ENCODE measurements at regions not wholly inside any gene's neighbourhood (a gene's known extent, or its start where the extent isn't known, plus 50 kb on each side); places are given as distances from the start of the nearest gene placed in this dataset.
A peak's percentile ranks its signal among the peaks of the same experiment; 100 is the strongest.

GRCh38 chr5:175168882-175169507 is 275.0 kb downstream of the DRD1 start:
- DNase-seq (ENCODE audit: low spot score), result no peak

- no peak for DNase-seq (ENCODE audit: low spot score)
These were observed 278.0 kb downstream of the DRD1 start for GRCh38 chr5:175166026-175166425.

- DNase-seq (ENCODE audit: low spot score), result no peak
These were observed 280.3 kb downstream of the DRD1 start for GRCh38 chr5:175163586-175164275.

GRCh38 chr5:175162036-175162435 is 281.9 kb downstream of the DRD1 start:
- DNase-seq (ENCODE audit: low spot score), result no peak

GRCh38 chr5:175159956-175160355 is 284.0 kb downstream of the DRD1 start:
- no peak for DNase-seq (ENCODE audit: low spot score)

GRCh38 chr5:175148636-175149172 is 295.3 kb downstream of the DRD1 start:
- no peak for DNase-seq (ENCODE audit: low spot score)

- DNase-seq (ENCODE audit: low spot score), result no peak
These were observed 297.2 kb downstream of the DRD1 start for GRCh38 chr5:175146733-175147132.

GRCh38 chr5:175141421-175141820 is 302.6 kb downstream of the DRD1 start:
- no peak for DNase-seq (ENCODE audit: low spot score)

- DNase-seq (ENCODE audit: low spot score), result peak; percentile 43
These were observed 310.8 kb downstream of the DRD1 start for GRCh38 chr5:175133185-175133584.

GRCh38 chr5:175131432-175131831 is 312.6 kb downstream of the DRD1 start:
- no peak for DNase-seq (ENCODE audit: low spot score)

GRCh38 chr5:175129619-175130018 is 314.4 kb downstream of the DRD1 start:
- no peak for DNase-seq (ENCODE audit: low spot score)

- no peak for DNase-seq (ENCODE audit: low spot score)
These were observed 314.9 kb downstream of the DRD1 start for GRCh38 chr5:175129121-175129520.

- DNase-seq (ENCODE audit: low spot score), result no peak
These were observed 319.2 kb downstream of the DRD1 start for GRCh38 chr5:175124821-175125220.

- DNase-seq (ENCODE audit: low spot score), result no peak
These were observed 319.6 kb downstream of the DRD1 start for GRCh38 chr5:175124251-175124813.

GRCh38 chr5:175123542-175123941 is 320.4 kb downstream of the DRD1 start:
- DNase-seq (ENCODE audit: low spot score), result no peak

- DNase-seq (ENCODE audit: low spot score), result no peak
These were observed 322.5 kb downstream of the DRD1 start for GRCh38 chr5:175121457-175121856.

- DNase-seq (ENCODE audit: low spot score), result no peak
These were observed 323.6 kb downstream of the DRD1 start for GRCh38 chr5:175120412-175120811.

- no peak for DNase-seq (ENCODE audit: low spot score)
These were observed 325.2 kb downstream of the DRD1 start for GRCh38 chr5:175118700-175119309.

- DNase-seq (ENCODE audit: low spot score), result no peak
These were observed 327.4 kb downstream of the DRD1 start for GRCh38 chr5:175116466-175117048.

GRCh38 chr5:175115831-175116230 is 328.2 kb downstream of the DRD1 start:
- DNase-seq (ENCODE audit: low spot score), result no peak

GRCh38 chr5:175113947-175114346 is 330.0 kb downstream of the DRD1 start:
- no peak for DNase-seq (ENCODE audit: low spot score)

GRCh38 chr5:175109058-175109755 is 334.8 kb downstream of the DRD1 start:
- no peak for DNase-seq (ENCODE audit: low spot score)
